HepG2 (cell line): ENCODE measurements at regions not wholly inside any gene's neighbourhood (a gene's known extent, or its start where the extent isn't known, plus 50 kb on each side); places are given as distances from the start of the nearest gene placed in this dataset.

ENCODE experiments used
- DMTF1 ChIP-seq: sonication (generic); formaldehyde crosslinking; IDR thresholded peaks from 2 replicates; pipeline ENCODE4 v1.4.0; 2020; ENCODE audit warnings: mild to moderate bottlenecking, missing genetic modification reagents
- EED ChIP-seq: sonication (generic); formaldehyde crosslinking; IDR thresholded peaks from 2 replicates; pipeline ENCODE4 v1.5.0; 2020; ENCODE audit warnings: mild to moderate bottlenecking, missing genetic modification reagents
- EP300 ChIP-seq, 3 experiments: sonication (generic) in 1 of 3; formaldehyde crosslinking in 1 of 3; IDR thresholded peaks; 2 replicates each; pipeline versions ENCODE4 v1.5.1 to v1.6.1; 2011 to 2020; ENCODE audit warnings: low read depth in 2 of 3, low read length in 2 of 3, borderline replicate concordance in 1 of 3, improper control_type of control experiment in 1 of 3, mild to moderate bottlenecking in 1 of 3, missing genetic modification reagents in 1 of 3, moderate library complexity in 1 of 3
- HNF4A ChIP-seq: sonication (generic); formaldehyde crosslinking; IDR thresholded peaks from 2 replicates; pipeline ENCODE4 v1.4.0; 2020; ENCODE audit warnings: missing genetic modification reagents
- IKZF1 ChIP-seq: fragments of 450-650 bp; IDR thresholded peaks from 2 replicates; pipeline ENCODE4 v1.7.1; 2016
- KLF6 ChIP-seq: IDR thresholded peaks from 2 replicates; pipeline ENCODE4 v1.8.0; 2016; ENCODE audit warnings: missing biosample characterization, missing genetic modification reagents
- MXD1 ChIP-seq: sonication (generic); formaldehyde crosslinking; IDR thresholded peaks from 2 replicates; pipeline ENCODE4 v1.4.0; 2020; ENCODE audit warnings: mild to moderate bottlenecking, missing genetic modification reagents
- NFE2L2 ChIP-seq: fragments of 150-350 bp; IDR thresholded peaks from 2 replicates; pipeline ENCODE4 v1.6.1; 2014; ENCODE audit warnings: low read length
- PITX1 ChIP-seq: sonication (generic); formaldehyde crosslinking; IDR thresholded peaks from 2 replicates; pipeline ENCODE4 v1.5.1; 2020; ENCODE audit warnings: mild to moderate bottlenecking, missing genetic modification reagents
- SP5 ChIP-seq: IDR thresholded peaks from 2 replicates; pipeline ENCODE4 v1.6.1; 2016; ENCODE audit warnings: low read depth, borderline replicate concordance
- TBL1XR1 ChIP-seq: fragments of 150-350 bp; IDR thresholded peaks from 2 replicates; pipeline ENCODE4 v1.6.1; 2014; ENCODE audit warnings: borderline replicate concordance, low read length; ENCODE audit not compliant: partially characterized antibody
- TCF7 ChIP-seq: sonication (generic); IDR thresholded peaks from 2 replicates; pipeline ENCODE4 v1.6.1; 2016; ENCODE audit warnings: antibody characterized with exemption, low read depth
- ZNF18 ChIP-seq: sonication (generic); formaldehyde crosslinking; IDR thresholded peaks from 2 replicates; pipeline ENCODE4 v1.8.0; 2022; ENCODE audit warnings: mild to moderate bottlenecking, missing genetic modification reagents; ENCODE audit not compliant: insufficient replicate concordance
- ZNF503 ChIP-seq: sonication (generic); formaldehyde crosslinking; IDR thresholded peaks from 2 replicates; pipeline ENCODE4 v1.4.0; 2020; ENCODE audit warnings: missing genetic modification reagents
- ZNF510 ChIP-seq: sonication (generic); formaldehyde crosslinking; IDR thresholded peaks from 2 replicates; pipeline ENCODE4 v1.4.0; 2020; ENCODE audit warnings: low read depth, mild to moderate bottlenecking, missing genetic modification reagents
- TF ChIP-seq, protein P1 (sequence below): sonication (generic); formaldehyde crosslinking; IDR thresholded peaks from 2 replicates; pipeline ENCODE4 v1.8.0; 2023; ENCODE audit warnings: mild to moderate bottlenecking, missing genetic modification reagents
- TF ChIP-seq, protein P2 (sequence below): sonication (generic); formaldehyde crosslinking; IDR thresholded peaks from 2 replicates; pipeline ENCODE4 v1.4.0; 2020; ENCODE audit warnings: missing genetic modification reagents, borderline replicate concordance

DNA sequence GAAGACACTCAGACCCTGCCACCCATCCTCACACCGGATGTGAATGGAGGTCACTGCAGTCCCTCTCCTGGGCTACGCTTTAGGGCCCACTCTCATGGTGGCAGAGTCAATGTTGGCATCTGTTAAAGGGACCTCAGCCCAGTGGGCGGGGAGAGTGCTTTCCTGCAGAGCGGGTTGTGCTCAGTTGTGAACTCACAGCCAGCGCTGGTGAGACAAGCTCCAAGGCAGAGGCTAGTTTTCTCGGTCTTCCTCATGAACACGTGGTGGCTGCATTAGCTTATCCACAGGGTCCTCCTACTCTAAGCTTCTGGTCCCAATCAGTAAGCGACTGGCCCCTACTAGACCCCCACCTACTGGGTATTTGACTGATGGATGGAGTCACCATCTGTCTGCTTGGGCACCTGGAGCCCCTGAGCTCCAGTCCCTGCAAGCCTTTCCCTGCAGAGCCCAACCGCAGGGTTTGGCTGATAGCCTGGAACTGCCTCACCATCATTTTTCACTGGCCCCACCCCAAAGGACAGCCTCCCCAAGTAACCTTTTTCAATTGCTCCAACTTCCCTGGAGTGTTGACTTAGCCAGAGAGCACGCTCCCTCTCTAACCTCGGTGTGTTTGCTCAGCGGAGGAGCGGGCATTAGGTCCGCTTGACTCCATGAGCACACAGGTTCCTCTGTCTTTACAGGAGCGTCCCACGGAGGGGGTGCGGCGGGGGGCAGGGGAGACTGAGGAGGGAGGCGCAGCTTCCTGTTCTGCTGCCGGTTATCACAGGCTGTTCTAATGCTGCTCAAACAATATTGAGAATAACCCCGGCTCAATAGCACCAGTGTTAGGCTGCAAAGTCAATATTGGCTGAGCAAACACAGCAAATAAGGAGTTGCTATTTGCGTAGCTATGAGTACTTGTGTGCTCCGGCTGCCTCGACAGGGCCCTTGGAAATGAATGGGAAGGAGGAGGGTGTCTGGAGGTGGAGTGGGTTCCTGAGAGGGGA lies 141.7 kb downstream of the RPLP1 start (continued):
- TF ChIP-seq ZNF503 (CRISPR knock-in tag): peak; percentile 100
- TF ChIP-seq MXD1: peak; percentile 71; the same call in 1 of the 2 replicates
- peak; percentile 99 for TF ChIP-seq SP5 (CRISPR knock-in tag)
- TF ChIP-seq EED (CRISPR knock-in tag): peak; percentile 78; the same call in 1 of the 2 replicates
- TF ChIP-seq, protein P1, sequence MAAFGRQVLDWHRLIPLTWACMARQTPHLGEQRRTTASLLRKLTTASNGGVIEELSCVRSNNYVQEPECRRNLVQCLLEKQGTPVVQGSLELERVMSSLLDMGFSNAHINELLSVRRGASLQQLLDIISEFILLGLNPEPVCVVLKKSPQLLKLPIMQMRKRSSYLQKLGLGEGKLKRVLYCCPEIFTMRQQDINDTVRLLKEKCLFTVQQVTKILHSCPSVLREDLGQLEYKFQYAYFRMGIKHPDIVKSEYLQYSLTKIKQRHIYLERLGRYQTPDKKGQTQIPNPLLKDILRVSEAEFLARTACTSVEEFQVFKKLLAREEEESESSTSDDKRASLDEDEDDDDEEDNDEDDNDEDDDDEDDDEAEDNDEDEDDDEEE (CRISPR knock-in tag): no peak
- no peak for TF ChIP-seq IKZF1
- peak; percentile 84 to 92 for TF ChIP-seq EP300 (IDR thresholded peaks at IDR 0.05; ENCODE audit: low read depth in 2 of 2, low read length in 2 of 2)
- peak; percentile 87; the same call in 1 of the 2 replicates for TF ChIP-seq EP300 (CRISPR knock-in tag; IDR thresholded peaks at IDR 0.05; ENCODE audit: borderline replicate concordance)
- peak; percentile 97 for TF ChIP-seq TCF7
- TF ChIP-seq NFE2L2: no peak
- no peak; the same call in none of the 2 replicates for TF ChIP-seq HNF4A
- no peak for TF ChIP-seq ZNF18
- peak; percentile 100 for TF ChIP-seq PITX1
- TF ChIP-seq ZNF510: no peak
- TF ChIP-seq TBL1XR1: peak; percentile 94
- TF ChIP-seq KLF6 (CRISPR knock-in tag): 0 out of 2 replicates have a peak, but pooled peaks have one; percentile 64
- TF ChIP-seq, protein P2, sequence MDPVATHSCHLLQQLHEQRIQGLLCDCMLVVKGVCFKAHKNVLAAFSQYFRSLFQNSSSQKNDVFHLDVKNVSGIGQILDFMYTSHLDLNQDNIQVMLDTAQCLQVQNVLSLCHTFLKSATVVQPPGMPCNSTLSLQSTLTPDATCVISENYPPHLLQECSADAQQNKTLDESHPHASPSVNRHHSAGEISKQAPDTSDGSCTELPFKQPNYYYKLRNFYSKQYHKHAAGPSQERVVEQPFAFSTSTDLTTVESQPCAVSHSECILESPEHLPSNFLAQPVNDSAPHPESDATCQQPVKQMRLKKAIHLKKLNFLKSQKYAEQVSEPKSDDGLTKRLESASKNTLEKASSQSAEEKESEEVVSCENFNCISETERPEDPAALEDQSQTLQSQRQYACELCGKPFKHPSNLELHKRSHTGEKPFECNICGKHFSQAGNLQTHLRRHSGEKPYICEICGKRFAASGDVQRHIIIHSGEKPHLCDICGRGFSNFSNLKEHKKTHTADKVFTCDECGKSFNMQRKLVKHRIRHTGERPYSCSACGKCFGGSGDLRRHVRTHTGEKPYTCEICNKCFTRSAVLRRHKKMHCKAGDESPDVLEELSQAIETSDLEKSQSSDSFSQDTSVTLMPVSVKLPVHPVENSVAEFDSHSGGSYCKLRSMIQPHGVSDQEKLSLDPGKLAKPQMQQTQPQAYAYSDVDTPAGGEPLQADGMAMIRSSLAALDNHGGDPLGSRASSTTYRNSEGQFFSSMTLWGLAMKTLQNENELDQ (CRISPR knock-in tag): peak; percentile 83; the same call in 1 of the 2 replicates
- TF ChIP-seq DMTF1 (CRISPR knock-in tag): no peak
